T-helper 1 cell treated with Interleukin-12 subunit alpha and Interleukin-12 subunit beta and Interleukin-4 antibody, amounts not matched to agents 30 μg/mL and 1 μg/mL, for 36 hours (primary cell): ENCODE measurements at regions not wholly inside any gene's neighbourhood (a gene's known extent, or its start where the extent isn't known, plus 50 kb on each side); places are given as distances from the start of the nearest gene placed in this dataset.

Experiments
- H3K27ac Mint-ChIP-seq: one replicate; pipeline ENCODE4 v1.8.0; 2021; ENCODE audit warnings: mild to moderate bottlenecking, mixed read lengths
- H3K27me3 Mint-ChIP-seq: one replicate; pipeline ENCODE4 v1.8.0; 2021; ENCODE audit warnings: low read depth, mixed read lengths
- H3K36me3 Mint-ChIP-seq: one replicate; pipeline ENCODE4 v1.8.0; 2021; ENCODE audit warnings: low read depth, mixed read lengths
- H3K4me1 Mint-ChIP-seq: one replicate; pipeline ENCODE4 v1.8.0; 2021; ENCODE audit warnings: low read depth, mixed read lengths
- H3K4me3 Mint-ChIP-seq: one replicate; pipeline ENCODE4 v1.8.0; 2021; ENCODE audit warnings: mild to moderate bottlenecking, moderate library complexity, mixed read lengths
- H3K9me3 Mint-ChIP-seq: one replicate; pipeline ENCODE4 v1.8.0; 2021; ENCODE audit warnings: mixed read lengths

GRCh38 chr2:128783896-128784295 is 465.2 kb upstream of the HS6ST1 start:
- Mint-ChIP-seq H3K27ac (no peak overlapping the region), H3K27me3 (no peaks in the 10 kb centered on the region), H3K4me1 (no peaks in the 10 kb centered on the region), H3K9me3 (peaks cover 8% of the 10 kb centered on the region), H3K36me3 (no peaks in the 10 kb centered on the region), H3K4me3 (no peak overlapping the region)

- no peaks in the 10 kb centered on the region for H3K4me1 Mint-ChIP-seq
- no peaks in the 10 kb centered on the region for H3K36me3 Mint-ChIP-seq
- H3K9me3 Mint-ChIP-seq = peaks cover 12% of the 10 kb centered on the region
- no peaks in the 10 kb centered on the region for H3K27me3 Mint-ChIP-seq
- no peak overlapping the region for H3K4me3 Mint-ChIP-seq
- H3K27ac Mint-ChIP-seq = no peak overlapping the region
Measured at GRCh38 chr2:128784626-128785306, 466.1 kb upstream of the HS6ST1 start.

- Mint-ChIP-seq H3K4me3 (no peak overlapping the region), H3K36me3 (no peaks in the 10 kb centered on the region), H3K9me3 (peaks cover 12% of the 10 kb centered on the region), H3K27me3 (no peaks in the 10 kb centered on the region), H3K27ac (no peak overlapping the region), H3K4me1 (no peaks in the 10 kb centered on the region)
Measured at GRCh38 chr2:128786316-128786715, 467.6 kb upstream of the HS6ST1 start.

- Mint-ChIP-seq H3K36me3 (no peaks in the 10 kb centered on the region), H3K9me3 (peaks cover 12% of the 10 kb centered on the region), H3K4me3 (no peak overlapping the region), H3K27ac (no peak overlapping the region), H3K4me1 (no peaks in the 10 kb centered on the region), H3K27me3 (no peaks in the 10 kb centered on the region)
Measured at GRCh38 chr2:128786741-128787478, 468.2 kb upstream of the HS6ST1 start.

GRCh38 chr2:128787616-128788015 is 468.9 kb upstream of the HS6ST1 start:
- Mint-ChIP-seq H3K4me3 (no peak overlapping the region), H3K36me3 (no peaks in the 10 kb centered on the region), H3K9me3 (peaks cover 12% of the 10 kb centered on the region), H3K4me1 (no peaks in the 10 kb centered on the region), H3K27ac (no peak overlapping the region), H3K27me3 (no peaks in the 10 kb centered on the region)

- H3K4me1 Mint-ChIP-seq = no peaks in the 10 kb centered on the region
- H3K27ac Mint-ChIP-seq = no peak overlapping the region
- H3K36me3 Mint-ChIP-seq = no peaks in the 10 kb centered on the region
- H3K4me3 Mint-ChIP-seq = no peak overlapping the region
- H3K27me3 Mint-ChIP-seq = no peaks in the 10 kb centered on the region
- H3K9me3 Mint-ChIP-seq = peaks cover 12% of the 10 kb centered on the region
Measured at GRCh38 chr2:128788636-128789220, 470.1 kb upstream of the HS6ST1 start.

GRCh38 chr2:128789221-128789620 is 470.6 kb upstream of the HS6ST1 start:
- Mint-ChIP-seq H3K9me3 (peaks cover 12% of the 10 kb centered on the region), H3K36me3 (no peaks in the 10 kb centered on the region), H3K4me3 (no peak overlapping the region), H3K27ac (no peak overlapping the region), H3K4me1 (no peaks in the 10 kb centered on the region), H3K27me3 (no peaks in the 10 kb centered on the region)

GRCh38 chr2:128789776-128790455 is 471.2 kb upstream of the HS6ST1 start:
- Mint-ChIP-seq H3K27me3 (no peaks in the 10 kb centered on the region), H3K4me3 (no peak overlapping the region), H3K36me3 (no peaks in the 10 kb centered on the region), H3K9me3 (peaks cover 12% of the 10 kb centered on the region), H3K4me1 (no peaks in the 10 kb centered on the region), H3K27ac (no peak overlapping the region)

GRCh38 chr2:128790541-128791001 is 471.9 kb upstream of the HS6ST1 start:
- H3K4me3 Mint-ChIP-seq = no peak overlapping the region
- no peaks in the 10 kb centered on the region for H3K4me1 Mint-ChIP-seq
- peaks cover 12% of the 10 kb centered on the region for H3K9me3 Mint-ChIP-seq
- H3K27ac Mint-ChIP-seq = no peak overlapping the region
- H3K36me3 Mint-ChIP-seq = no peaks in the 10 kb centered on the region
- no peaks in the 10 kb centered on the region for H3K27me3 Mint-ChIP-seq

GRCh38 chr2:128791120-128791984 is 472.7 kb upstream of the HS6ST1 start:
- Mint-ChIP-seq H3K27me3 (no peaks in the 10 kb centered on the region), H3K4me1 (no peaks in the 10 kb centered on the region), H3K4me3 (no peak overlapping the region), H3K9me3 (peaks cover 12% of the 10 kb centered on the region), H3K36me3 (no peaks in the 10 kb centered on the region), H3K27ac (no peak overlapping the region)

GRCh38 chr2:128791985-128792320 is 473.3 kb upstream of the HS6ST1 start:
- no peaks in the 10 kb centered on the region for H3K4me1 Mint-ChIP-seq
- no peak overlapping the region for H3K27ac Mint-ChIP-seq
- H3K36me3 Mint-ChIP-seq = no peaks in the 10 kb centered on the region
- peaks cover 12% of the 10 kb centered on the region for H3K9me3 Mint-ChIP-seq
- no peaks in the 10 kb centered on the region for H3K27me3 Mint-ChIP-seq
- H3K4me3 Mint-ChIP-seq = no peak overlapping the region

- Mint-ChIP-seq H3K4me3 (no peak overlapping the region), H3K27me3 (no peaks in the 10 kb centered on the region)
Measured at GRCh38 chr2:128792476-128793054, 473.9 kb upstream of the HS6ST1 start.

GRCh38 chr2:128793404-128793803 is 474.7 kb upstream of the HS6ST1 start:
- H3K4me1 Mint-ChIP-seq = no peaks in the 10 kb centered on the region
- H3K9me3 Mint-ChIP-seq = peaks cover 9% of the 10 kb centered on the region
- H3K4me3 Mint-ChIP-seq = no peak overlapping the region
- no peaks in the 10 kb centered on the region for H3K36me3 Mint-ChIP-seq
- H3K27ac Mint-ChIP-seq = no peak overlapping the region
- no peaks in the 10 kb centered on the region for H3K27me3 Mint-ChIP-seq

More at GRCh38 chr2:128792476-128793054, 473.9 kb upstream of the HS6ST1 start:
- Mint-ChIP-seq H3K9me3 (peaks cover 12% of the 10 kb centered on the region), H3K4me1 (no peaks in the 10 kb centered on the region), H3K36me3 (no peaks in the 10 kb centered on the region), H3K27ac (no peak overlapping the region)

GRCh38 chr2:128794285-128794684 is 475.6 kb upstream of the HS6ST1 start:
- Mint-ChIP-seq H3K9me3 (peaks cover under 1% of the 10 kb centered on the region), H3K27ac (no peak overlapping the region), H3K36me3 (no peaks in the 10 kb centered on the region), H3K4me1 (no peaks in the 10 kb centered on the region), H3K27me3 (no peaks in the 10 kb centered on the region), H3K4me3 (no peak overlapping the region)
